Stimulated activated CD4-positive, alpha-beta T cell treated with anti-CD3 and anti-CD28 coated beads, Interleukin-2, amount 100 ng/mL, for 48 hours (primary cell): ENCODE measurements at regions not wholly inside any gene's neighbourhood (a gene's known extent, or its start where the extent isn't known, plus 50 kb on each side); places are given as distances from the start of the nearest gene placed in this dataset.
"Not testable (repeated sequence)": the region's sequence is repeated elsewhere in the genome, so short reads cannot be mapped to it uniquely, and the experiment has no call there.

ENCODE experiments used
- DNase-seq, 2 donors: peaks; one replicate each; pipeline ENCODE4 v3.0.0-alpha.2; 2020

DNA sequence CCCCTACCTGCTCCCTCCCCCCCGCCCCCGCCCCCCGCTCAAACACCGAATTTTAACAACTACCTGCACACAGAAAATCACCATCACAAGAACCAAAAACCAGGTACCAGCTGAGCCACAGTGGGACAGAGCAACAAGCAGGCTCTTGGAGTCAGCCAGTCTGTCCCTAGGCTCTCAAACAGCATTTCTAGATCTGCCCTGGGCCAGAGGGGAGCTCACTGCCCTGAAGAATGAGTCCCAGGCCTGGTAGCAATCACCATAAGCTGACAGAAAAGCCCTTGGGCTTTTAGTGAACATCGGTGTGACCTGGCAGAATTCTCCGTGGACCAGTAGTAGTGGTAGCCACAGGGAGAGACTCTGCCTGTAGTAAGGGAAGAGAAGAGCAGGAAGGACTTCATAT is 58.3 kb downstream of the C11orf87 start:
- DNase-seq = no peak

DNA sequence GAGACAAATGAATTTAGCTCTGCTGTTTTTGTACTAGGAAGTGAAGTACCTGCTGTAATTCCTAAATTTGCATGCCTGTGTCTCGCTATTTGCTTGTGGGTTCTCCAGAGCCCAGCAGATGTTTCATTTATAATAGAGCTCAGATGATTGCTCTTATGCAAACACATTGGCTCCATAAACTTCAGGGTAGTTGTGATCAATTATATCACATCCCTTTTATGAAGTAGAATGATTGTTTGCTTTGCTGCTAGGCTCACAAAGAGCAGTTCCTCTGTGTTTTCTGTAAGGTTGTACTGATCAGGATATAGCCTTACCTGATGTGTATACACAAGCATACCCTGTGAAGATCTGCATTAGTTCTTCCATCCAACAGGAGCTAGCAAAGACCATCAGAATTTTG is 64.1 kb downstream of the C11orf87 start:
- DNase-seq = no peak

DNA sequence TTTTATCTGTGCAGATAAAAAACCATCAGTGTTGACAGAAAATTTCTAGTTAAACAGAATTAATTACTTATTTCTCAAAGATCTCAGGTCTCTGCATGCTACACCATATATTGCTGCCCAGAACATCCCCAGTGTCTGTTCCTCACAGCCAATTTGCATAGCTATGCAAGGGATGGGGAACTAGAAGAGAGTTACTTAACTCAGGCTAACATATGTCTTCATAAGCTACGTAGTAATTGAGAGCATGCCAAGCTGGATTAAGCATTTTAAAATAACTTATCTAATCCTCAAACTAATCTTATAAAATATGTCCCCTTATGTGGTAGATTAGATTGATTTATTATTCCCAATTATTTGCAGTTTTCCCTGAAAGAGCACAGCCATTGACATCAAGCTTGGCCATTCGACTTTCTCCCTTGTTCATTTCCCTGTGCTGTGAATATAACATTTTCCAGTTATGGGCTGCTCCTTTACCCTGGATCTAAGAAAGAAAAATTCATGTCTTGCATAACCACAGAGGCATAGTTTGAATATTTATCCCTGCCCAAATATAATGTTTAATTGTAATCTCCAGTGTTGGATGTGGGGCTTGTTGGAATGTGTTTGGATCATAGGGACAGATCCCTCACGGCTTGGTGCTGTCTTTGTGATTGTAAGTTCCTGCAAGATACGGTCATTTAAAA is 69.1 kb downstream of the C11orf87 start:
- DNase-seq = no peak

DNA sequence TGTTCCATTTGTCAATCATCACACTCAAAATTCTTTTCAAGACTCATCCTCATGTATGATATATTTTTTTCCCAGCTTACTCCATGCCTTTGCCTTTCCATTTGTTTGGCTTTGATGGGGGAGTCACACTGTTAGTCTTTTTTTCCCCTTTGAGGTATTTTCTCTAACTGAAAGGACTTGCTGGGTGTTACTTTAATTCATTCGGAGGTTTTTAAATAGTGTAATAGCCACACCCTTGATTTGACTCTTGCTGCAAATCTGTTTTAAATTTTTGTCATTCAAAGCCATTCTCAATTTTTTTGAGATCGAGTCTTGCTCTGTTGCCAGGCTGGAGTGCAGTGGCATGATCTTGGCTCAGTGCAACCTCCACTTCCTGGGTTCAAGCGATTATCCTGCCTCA is 84.1 kb downstream of the C11orf87 start:
- no peak for DNase-seq

DNA sequence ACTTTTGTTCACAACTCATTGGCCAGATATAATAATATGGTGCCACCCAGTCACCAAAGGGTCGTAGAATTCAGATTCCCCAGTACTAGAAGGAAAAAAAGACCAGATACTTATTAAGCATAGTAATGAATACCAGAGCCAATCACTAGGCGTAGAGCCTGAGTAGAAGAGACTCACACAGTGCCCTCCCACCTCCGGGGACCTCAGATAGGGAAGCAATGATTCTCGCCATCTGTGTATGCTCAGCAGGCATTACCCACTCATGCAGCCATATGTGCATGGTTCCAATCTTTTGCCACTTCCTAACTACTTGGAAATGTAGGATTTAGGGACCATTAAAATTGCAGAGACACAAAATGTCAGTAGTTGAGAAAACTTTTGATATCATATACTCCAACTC is 85.3 kb downstream of the C11orf87 start:
- no peak for DNase-seq

DNA sequence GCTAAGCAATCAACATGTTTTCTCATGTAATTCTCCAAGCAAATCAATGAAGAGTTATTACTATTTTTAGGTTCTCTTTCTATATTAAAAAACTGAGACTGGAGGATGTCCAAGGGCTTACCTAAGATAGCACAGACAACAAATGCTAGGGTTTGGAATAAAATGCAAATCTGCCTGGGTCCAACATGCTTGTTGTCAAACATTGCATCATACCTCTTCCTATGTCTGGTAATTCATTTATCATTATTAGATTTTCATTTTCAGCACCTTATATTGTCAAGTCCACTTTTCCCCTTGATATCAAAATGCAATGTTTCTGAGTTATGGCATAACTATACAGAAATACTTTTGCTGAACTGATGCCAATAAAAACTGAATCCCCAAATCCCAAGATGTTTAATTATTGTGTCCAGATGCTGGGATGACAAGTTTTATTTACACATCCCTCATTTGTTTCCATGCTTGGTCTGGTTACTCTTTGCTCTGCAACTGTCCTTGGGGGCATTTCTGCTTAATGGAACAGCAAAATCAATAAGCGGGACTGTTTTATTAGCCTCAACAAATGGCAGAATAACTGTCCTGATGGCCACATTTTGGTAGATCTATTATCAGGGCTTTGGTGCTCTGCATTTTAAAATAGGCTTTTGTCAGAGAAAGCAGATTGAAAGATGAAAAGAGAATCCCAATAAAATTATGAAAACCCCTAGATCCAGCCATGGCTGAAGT is 86.0 kb downstream of the C11orf87 start:
- no peak for DNase-seq

DNA sequence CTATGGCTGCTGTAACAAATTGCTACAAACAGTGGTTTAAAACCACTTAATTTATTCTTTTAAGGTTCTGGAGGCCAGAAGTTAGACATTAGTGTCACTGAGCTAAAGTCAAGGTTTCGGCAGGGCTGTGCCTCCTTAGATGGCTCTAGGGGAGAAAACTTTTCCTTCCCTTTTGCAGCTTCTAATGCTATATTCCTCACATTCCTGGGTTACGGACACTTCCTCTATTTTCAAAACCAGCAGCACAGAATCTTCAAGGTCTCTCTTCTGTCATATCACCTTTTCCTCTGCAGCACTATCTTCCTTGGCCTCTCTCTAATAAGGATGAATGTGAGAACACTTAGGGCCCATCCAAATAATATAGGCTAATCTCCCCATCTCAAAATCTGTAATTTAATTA is 87.0 kb downstream of the C11orf87 start:
- no peak for DNase-seq

DNA sequence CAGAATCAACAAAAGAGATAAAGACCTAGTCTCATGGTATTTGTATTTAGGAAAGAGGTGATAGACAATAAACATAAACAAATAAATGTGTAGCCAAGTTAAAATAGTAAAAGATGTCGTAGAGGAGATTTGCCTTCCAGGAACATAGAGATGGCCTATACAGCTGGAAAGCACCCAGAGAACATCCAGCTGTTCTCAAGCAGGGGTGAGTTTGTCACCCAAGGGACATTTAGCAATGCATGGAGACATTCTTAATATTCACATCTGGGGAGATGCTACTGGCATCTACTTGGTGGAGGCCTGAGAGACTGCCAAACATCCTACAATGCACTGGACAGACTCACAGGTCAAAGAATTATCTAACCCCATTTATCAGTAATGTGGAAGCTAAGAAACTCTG is 88.3 kb downstream of the C11orf87 start:
- no peak for DNase-seq

DNA sequence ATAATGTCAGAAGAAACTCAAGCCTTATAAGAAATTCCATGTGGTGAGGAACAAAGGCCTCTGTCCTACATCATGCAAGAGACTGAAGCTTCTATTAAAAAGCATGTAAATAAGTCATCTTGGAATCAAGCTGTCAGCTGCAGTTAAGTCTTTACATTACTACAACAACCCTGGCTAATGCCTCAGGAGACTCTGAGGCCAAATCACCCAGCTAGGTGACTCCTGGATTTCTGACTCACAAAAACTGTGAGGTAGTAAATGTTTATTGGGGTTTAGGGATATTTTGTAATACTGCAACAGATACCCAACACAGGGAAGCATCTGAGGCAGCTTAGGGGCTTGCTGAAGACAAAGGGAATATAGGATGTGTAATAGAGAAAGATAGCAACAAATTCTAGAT is 89.6 kb downstream of the C11orf87 start:
- DNase-seq = no peak

DNA sequence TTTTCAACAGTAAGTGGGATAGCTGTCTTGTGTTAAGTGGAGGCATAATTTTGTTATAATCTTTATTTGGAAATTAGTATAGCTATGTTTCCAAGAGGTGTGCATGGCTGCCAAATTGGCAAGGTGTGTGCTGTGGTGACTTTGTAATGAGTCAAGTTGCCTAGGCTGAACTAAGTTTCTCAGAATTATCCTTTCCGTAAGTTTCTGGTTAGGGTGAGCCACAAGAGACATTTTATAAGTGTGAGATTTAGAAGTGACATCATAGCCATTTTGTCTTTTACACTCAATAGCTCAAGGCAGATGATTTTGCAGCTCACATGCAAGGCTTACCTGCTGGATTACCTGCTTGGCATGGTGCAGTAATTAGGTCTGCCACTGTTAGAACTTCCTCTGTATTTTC is 90.3 kb downstream of the C11orf87 start:
- no peak for DNase-seq

DNA sequence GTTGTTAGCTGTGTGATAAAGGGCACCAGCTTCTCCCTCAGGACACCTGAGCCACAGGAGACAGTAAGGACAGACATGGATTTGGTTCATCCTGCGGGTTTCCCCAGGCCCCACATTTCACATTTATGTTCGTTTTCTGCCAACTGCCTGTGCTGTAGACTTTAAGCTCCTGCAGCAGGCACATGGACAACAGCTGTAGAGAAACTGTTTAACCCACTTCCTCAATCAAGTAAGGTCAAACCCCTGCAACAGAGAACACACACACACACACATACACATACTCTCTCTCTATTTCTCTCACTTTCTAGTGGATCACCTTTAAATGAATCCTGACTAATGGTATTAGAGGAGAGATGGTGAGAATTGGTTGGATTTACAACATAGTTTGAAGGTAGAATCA is 90.7 kb downstream of the C11orf87 start:
- no peak for DNase-seq

DNA sequence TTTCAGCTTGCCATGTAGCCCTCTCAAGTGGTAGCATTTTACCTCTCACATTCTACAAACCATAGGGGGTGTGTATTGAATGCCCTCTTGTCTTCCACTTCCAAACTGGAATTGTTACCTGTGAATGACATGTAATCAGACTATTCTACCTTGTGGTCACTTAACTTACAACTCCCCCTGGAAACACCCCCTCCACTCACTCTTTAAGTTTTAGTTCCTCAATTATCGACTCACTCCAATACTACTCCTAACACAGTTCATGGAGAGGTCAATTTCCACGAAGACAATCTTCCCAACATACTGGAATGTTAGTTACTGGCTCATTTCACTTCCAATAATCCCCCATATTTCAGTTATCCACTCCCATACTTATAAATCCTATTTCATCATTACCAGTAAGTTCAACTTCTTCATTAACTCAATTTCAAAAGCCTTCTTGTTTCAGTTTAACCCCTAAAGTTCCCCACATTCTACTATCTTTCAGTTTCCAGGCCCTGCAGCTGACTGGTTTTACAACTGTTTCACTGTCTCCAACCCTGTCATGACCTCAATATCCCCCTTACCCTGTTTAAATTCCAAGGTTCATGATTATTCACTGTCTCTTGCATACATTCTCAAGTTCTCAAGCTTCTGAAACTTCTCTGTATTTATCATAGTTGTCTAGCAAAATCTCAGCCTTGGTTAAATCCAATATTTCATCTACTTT is 92.5 kb downstream of the C11orf87 start:
- DNase-seq = no peak

DNA sequence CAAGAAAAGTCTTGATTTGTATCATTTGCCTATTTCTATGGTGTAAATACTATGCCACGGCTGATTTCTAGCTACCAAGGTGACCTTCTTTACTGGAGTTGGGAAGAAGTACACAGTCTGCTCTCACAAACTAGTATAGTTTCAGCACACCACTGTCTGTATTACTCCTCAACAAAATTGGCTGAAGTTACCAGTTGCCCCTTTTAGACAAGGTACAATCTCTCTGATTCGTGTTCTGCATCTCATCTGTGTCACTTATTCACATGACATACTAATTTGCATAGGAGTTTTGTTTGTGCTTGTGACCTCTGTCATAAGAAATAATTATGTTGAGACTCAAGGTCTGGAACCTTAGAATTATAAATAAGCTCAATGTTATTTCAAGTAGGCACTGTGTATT is 97.3 kb downstream of the C11orf87 start:
- no peak for DNase-seq

DNA sequence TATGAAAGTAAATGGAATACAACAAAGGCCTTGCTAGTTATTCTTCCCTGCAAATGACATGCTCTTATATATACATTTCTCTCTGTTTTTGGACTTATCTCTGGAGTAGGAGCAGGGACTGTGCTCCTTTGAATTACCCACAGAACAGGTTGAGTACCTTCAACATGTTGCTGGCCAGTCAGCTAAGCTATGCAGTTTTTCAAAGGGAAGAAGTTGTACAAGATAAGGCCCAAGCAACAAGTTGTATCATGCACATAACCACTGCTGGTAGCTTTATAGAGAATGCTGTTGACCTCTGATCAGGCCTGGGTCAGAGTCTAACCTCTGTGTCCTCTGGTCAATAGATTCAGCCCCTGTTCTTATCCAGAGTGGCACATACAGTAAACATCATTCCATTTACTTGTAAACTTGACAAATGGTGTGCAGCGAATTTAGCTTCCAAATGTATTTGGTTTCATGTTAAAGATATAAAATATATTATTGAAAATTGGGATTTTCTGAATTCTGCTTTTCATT is 99.6 kb downstream of the C11orf87 start:
- no peak for DNase-seq

DNA sequence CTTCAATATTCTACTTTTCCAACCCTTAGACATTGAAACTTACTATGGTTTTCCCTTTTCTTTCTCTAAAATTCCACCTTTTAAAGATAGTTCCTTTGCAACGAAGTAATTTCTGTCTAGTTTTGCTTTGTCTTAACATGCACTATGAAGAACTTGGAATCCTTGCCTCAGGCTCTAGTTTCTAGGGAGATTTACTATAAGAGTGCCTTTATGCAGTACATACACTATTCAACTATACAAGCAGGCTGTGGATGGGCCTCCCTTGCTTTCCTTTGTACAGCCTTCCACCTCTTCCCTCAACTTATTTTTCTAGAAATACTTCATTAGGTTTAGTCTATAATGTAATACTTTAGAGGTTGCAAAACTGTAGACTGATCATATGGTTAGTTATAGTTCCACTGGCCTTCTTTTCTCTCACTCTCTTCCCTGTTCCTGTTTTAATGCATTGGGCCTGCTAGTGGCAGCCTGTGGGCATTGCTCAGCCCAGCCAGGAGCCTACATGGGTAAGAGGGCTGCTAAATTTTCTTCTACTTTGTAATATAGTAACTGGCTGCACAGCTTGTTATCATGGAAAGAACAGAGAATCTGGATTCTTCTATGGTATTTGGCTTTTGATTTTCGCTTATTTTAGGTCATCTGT is 100.2 kb downstream of the C11orf87 start:
- no peak for DNase-seq

DNA sequence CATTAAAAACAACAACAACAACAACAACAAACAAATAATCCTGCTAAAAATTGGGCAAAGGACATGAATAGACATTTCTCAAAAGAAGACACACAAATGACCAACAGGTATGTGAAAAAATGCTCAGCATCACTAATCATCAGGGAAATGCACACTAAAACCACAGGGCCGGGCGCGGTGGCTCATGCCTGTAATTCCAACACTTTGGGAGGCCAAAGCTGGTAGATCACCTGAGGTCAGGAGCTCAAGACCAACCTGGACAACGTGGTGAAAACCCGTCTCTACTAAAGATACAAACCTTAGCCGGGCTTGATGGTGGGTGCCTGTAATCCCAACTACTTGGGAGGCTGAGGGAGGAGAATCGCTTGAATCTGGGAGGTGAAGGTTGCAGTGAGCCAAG is 103.6 kb downstream of the C11orf87 start:
- not testable (repeated sequence) for DNase-seq

DNA sequence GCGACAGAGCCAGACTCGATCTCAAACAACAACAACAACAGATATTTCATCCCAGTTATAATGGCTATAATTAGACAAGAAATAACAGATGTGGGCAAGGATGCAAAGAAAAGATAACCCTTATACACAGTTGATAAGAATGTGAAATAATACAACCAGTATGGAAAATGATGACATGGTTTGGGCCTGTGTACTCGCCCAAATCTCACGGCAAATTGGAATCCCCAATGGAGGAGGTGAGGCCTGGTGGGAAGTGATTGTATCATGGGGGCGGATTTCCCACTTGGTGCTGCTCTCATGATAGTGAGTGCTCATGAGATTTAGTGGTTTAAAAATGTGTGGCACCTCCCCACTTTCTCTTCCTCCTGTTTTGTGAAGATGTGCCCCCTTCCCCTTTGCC is 104.1 kb downstream of the C11orf87 start:
- DNase-seq = no peak

DNA sequence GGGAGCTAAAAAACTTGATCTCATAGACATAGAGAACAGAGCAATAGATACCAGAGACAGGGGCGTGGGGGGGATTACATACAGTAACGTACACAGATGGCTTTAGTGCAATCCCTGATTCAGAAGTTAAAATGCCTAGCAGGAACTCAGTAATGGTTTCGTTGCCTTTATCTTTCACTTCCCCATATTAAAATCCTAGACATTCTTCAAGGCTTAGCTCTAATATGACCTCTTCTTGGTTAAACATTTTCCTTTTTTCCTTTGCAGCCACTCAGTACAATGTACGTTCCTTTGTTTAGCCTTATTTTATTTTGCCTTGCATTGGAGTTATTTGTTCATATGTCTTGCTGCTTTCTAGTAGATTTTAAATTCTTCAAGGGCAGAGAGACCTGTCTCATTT is 104.9 kb downstream of the C11orf87 start:
- DNase-seq = no peak

DNA sequence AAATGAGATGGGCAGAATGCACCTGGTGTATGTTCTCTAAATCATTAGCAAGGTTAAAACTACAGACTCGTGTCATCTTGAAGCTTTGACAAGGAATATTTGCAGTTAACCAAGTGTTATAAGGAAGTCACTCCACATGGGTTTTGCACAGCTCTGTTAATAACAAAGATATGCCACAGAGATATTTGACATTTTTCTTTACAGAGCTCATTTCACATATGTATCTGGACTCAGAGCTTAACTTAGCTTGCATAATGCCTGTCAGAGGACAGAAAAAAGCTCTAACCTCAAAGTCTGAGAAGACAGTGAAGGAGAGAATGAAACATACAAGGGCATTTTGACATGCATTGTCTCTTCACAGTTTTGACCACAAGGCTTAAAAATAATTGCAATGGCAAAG is 105.5 kb downstream of the C11orf87 start:
- no peak for DNase-seq

DNA sequence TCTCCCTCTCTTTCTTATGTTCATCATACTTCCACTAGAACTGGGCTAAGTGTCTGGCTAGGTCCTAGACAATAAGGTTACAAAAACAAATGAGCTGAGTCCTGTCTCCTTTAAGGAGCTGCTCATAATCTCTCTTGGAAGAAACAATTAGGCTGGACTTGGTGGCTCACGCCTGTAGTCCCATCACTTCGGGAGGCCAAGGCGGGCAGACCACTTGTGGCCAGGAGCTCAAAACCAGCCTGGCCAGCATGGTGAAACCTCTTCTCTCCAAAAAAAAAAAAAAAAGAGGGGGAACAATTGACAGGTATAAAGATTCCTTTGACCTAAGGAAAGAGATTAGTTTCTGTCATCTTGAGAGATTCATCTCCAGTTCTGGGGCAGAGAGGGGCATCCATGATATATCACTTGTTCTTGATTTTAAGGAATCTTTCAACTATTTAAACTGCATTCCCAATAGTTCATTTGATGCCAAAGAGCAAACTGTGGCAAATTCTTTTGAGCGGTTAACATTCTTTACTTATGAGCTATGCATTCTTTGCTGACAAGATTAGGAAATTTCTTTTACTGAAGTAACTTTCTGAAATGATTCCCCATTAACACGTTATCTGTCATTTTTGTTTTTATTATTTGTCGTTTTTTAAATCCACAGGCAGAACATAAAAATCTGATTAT is 125.5 kb downstream of the C11orf87 start:
- DNase-seq = no peak

DNA sequence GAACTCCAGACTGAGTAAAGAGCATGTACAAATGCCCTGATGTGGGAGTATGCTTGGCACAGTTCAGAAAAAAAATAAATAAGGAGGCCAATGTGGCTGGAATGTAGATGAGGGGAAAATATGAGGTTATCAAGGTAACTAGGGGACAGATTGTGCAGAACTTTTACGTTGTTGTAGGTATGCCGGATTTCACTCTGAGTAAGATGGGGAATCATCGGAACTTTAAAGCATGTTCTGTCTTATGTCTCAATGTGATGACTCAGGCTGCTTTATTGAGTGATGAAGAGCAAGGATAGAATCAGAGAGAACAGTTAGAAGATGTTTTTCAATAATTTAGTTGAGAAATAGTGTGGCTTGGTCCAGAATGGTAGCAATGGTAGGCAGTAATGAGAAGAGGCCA is 130.4 kb downstream of the C11orf87 start:
- no peak for DNase-seq

DNA sequence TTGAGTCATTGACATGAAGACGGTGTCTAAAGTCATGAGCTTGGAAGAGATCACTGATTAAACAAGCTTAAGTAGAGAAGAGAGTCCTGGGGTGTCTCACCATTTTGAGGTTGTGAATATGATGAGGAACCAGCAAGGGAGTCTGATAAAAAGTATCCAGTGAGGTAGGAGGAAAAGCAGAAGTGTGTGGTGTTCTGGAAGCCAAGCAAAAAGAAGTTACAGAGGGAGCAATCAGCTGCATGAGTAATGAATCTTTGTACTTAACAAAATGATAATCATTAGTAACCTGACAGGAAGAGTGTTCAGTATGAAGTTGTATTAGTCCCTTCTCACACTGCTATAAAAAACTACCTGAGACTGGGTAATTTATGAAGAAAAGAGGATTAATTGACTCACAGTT is 131.3 kb downstream of the C11orf87 start:
- no peak for DNase-seq

DNA sequence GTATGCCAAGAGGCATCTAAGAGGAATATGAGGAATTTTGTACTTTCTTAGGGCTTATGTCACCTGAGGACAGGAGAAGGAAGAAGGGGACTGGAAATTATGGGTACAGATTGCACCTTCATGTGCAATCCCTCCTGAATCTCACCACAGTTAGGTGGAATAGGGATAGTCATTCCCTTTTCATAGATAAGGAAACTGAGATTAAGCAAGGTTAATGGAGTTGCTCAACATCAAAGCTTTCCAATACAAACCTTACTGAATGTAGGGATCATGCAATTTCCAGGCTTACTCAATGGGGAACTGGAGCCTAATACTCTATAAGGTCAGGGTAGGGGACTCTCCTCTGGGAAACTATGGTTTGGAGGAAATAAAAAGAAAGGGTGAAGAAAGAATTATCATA is 133.0 kb downstream of the C11orf87 start:
- no peak for DNase-seq
